Chondrocyte (in vitro differentiated cells): ENCODE measurements at regions not wholly inside any gene's neighbourhood (a gene's known extent, or its start where the extent isn't known, plus 50 kb on each side); places are given as distances from the start of the nearest gene placed in this dataset.

Experiments used
- DNase-seq: peaks from one replicate; pipeline ENCODE4 v3.0.0; 2021; ENCODE audit warnings: mixed read lengths, low spot score
- H3K27ac Mint-ChIP-seq: one replicate; pipeline ENCODE4 v1.8.0; 2021; ENCODE audit warnings: mild to moderate bottlenecking, moderate library complexity, mixed read lengths; ENCODE audit not compliant: unreplicated experiment
- H3K27me3 Mint-ChIP-seq: 2 replicates; pipeline ENCODE4 v1.8.0; 2021; ENCODE audit warnings: low read depth, mixed read lengths
- H3K36me3 Mint-ChIP-seq: 2 replicates; pipeline ENCODE4 v1.8.0; 2021; ENCODE audit warnings: low read depth, mixed read lengths
- H3K4me1 Mint-ChIP-seq: 2 replicates; pipeline ENCODE4 v1.8.0; 2021; ENCODE audit warnings: low read depth, mild to moderate bottlenecking, mixed read lengths
- H3K4me3 Mint-ChIP-seq: one replicate; pipeline ENCODE4 v1.8.0; 2021; ENCODE audit warnings: mild to moderate bottlenecking, moderate library complexity, mixed read lengths; ENCODE audit not compliant: unreplicated experiment
- H3K9me3 Mint-ChIP-seq: 2 replicates; pipeline ENCODE4 v1.8.0; 2021; ENCODE audit warnings: low read depth, mixed read lengths
- TF ChIP-seq, protein P1 (sequence below): fragments of 200-600 bp; sonication (generic); IDR thresholded peaks from 2 replicates; pipeline ENCODE4 v1.5.0; 2021; ENCODE audit warnings: antibody characterized with exemption, mild to moderate bottlenecking, moderate library complexity

- Mint-ChIP-seq H3K4me3 (no peak overlapping the region), H3K4me1 (peaks cover 16% of the 10 kb centered on the region), H3K27me3 (no peaks in the 10 kb centered on the region), H3K36me3 (peaks cover 6% of the 10 kb centered on the region), H3K27ac (no peak overlapping the region), H3K9me3 (peaks cover 26% of the 10 kb centered on the region)
- TF ChIP-seq, protein P1, sequence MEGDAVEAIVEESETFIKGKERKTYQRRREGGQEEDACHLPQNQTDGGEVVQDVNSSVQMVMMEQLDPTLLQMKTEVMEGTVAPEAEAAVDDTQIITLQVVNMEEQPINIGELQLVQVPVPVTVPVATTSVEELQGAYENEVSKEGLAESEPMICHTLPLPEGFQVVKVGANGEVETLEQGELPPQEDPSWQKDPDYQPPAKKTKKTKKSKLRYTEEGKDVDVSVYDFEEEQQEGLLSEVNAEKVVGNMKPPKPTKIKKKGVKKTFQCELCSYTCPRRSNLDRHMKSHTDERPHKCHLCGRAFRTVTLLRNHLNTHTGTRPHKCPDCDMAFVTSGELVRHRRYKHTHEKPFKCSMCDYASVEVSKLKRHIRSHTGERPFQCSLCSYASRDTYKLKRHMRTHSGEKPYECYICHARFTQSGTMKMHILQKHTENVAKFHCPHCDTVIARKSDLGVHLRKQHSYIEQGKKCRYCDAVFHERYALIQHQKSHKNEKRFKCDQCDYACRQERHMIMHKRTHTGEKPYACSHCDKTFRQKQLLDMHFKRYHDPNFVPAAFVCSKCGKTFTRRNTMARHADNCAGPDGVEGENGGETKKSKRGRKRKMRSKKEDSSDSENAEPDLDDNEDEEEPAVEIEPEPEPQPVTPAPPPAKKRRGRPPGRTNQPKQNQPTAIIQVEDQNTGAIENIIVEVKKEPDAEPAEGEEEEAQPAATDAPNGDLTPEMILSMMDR: no peak
- DNase-seq: no peak
These were observed 520.0 kb downstream of the ANKRD50 start for GRCh38 chr4:124192544-124192943.

DNA sequence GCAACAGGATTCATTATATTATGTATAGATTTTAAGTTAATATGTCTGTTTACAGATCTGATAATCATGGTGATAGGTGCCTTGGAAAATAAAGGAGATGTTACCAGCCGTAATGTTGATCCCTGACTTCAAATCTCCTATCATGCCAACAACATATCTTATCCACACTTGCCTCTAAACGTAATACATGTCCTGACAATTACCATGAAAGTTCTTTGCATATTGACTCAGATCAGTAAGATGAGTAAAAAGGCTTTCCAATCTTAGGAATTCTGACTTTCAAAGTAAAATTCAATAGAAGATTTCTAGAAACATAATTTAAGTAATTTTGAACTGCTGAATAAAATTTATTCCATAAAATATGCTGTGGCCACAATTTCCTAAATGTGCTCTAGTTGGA is 513.3 kb downstream of the ANKRD50 start:
- Mint-ChIP-seq H3K4me3 (no peak overlapping the region), H3K27ac (peak overlapping the region; percentile 37), H3K4me1 (peaks cover 30% of the 10 kb centered on the region), H3K27me3 (no peaks in the 10 kb centered on the region), H3K9me3 (peaks cover 6% of the 10 kb centered on the region), H3K36me3 (peaks cover 3% of the 10 kb centered on the region)
- TF ChIP-seq, protein P1: no peak
- DNase-seq: no peak

- Mint-ChIP-seq H3K36me3 (peaks cover 2% of the 10 kb centered on the region), H3K27me3 (no peaks in the 10 kb centered on the region), H3K27ac (peak overlapping the region; percentile 37), H3K9me3 (peaks cover 2% of the 10 kb centered on the region), H3K4me3 (no peak overlapping the region), H3K4me1 (peaks cover 35% of the 10 kb centered on the region)
- TF ChIP-seq, protein P1: no peak
- DNase-seq: no peak
These were observed 512.8 kb downstream of the ANKRD50 start for GRCh38 chr4:124199755-124200154.

GRCh38 chr4:124201636-124202035 is 510.9 kb downstream of the ANKRD50 start:
- Mint-ChIP-seq H3K27me3 (no peaks in the 10 kb centered on the region), H3K9me3 (no peaks in the 10 kb centered on the region), H3K27ac (no peak overlapping the region), H3K36me3 (no peaks in the 10 kb centered on the region), H3K4me3 (no peak overlapping the region), H3K4me1 (peaks cover 47% of the 10 kb centered on the region)
- TF ChIP-seq, protein P1: no peak
- DNase-seq: no peak

- no peaks in the 10 kb centered on the region for H3K36me3 Mint-ChIP-seq
- H3K27ac Mint-ChIP-seq: peak overlapping the region; percentile 8
- DNase-seq: no peak
- TF ChIP-seq, protein P1: peak; percentile 51
- H3K27me3 Mint-ChIP-seq: no peaks in the 10 kb centered on the region
- H3K4me1 Mint-ChIP-seq: peaks cover 52% of the 10 kb centered on the region
- no peaks in the 10 kb centered on the region for H3K9me3 Mint-ChIP-seq
- no peak overlapping the region for H3K4me3 Mint-ChIP-seq
These were observed 510.4 kb downstream of the ANKRD50 start for GRCh38 chr4:124202099-124202498.
